ENCODE measurements at regions not wholly inside any gene's neighbourhood (a gene's known extent, or its start where the extent isn't known, plus 50 kb on each side); places are given as distances from the start of the nearest gene placed in this dataset.

DNA sequence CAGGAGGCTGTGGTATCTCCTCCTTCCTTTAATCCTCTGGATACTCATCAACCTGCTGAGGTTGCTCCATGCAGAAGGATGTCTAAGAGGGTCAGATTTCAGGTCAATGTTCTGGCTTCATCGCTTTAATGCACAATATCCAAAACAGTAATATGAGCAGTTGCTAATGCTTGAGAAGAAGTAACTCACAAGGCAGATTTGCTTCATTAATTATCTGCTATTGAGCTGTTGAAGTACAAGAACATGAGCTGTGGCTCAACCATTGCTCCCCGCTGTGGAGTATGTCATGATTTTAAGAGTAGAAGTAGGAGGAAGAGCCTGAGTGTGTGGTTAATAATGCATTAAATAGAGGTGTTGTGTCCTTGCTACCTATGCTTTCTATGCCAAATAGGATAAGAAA lies 1412.9 kb upstream of the ALCAM start:
- TF ChIP-seq EZH2 (optimal IDR thresholded peaks at IDR 0.05; ENCODE audit: low read depth, low read length) (no peak), CTCF (IDR thresholded peaks at IDR 0.05; ENCODE audit: low read length) (no peak), EZH2phosphoT487 (IDR thresholded peaks at IDR 0.05; ENCODE audit: low read length) (no peak)

Measured in MM.1S (cell line).